Muscle of back (tissue), 3 donors: ENCODE measurements at regions not wholly inside any gene's neighbourhood (a gene's known extent, or its start where the extent isn't known, plus 50 kb on each side); places are given as distances from the start of the nearest gene placed in this dataset.
A peak's percentile ranks its signal among the peaks of the same experiment; 100 is the strongest.
"Not testable (repeated sequence)": the region's sequence is repeated elsewhere in the genome, so short reads cannot be mapped to it uniquely, and the experiment has no call there.

Experiments used
- DNase-seq, 3 donors: peaks; one replicate each; pipeline versions ENCODE4 v3.0.0 to v3.0.0-alpha.2; 2013

DNA sequence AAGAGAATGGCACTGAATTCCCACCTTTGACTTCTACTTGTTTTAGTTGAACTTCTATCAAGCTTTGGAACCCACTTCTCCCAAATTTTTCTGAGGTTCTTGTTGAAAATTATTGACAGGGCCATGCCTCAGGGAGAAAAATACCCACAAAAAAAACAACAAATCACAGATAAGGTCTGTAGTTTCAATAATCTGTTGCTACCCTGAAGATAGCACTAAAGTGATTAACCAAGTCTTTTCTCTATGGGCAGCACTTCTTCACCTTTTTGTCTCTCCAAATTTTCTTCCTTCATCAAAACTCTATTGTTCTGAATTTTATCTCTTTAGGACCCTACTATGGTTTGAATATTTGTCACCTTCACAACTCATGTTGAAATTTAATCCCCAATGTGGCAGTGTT lies 154.3 kb upstream of the FGF10 start:
- no peak for DNase-seq

DNA sequence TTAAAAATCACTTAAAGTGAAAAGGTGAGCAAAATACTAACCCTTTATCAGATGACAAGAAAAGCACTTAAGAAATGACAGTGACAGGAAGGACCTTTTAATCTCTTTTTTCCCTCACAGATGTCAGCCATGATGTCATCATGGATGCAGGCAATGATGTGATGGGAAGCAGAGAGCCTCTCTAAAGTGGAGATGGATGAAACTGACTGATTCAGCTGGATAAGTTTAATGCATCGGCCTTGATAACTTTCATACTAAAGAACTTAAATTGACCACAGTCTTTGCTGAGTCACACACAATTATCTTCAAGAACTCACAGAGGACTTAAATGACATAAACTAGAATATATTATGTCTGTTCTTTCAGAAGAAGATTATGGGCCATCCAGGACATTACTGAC lies 153.2 kb upstream of the FGF10 start:
- DNase-seq: no peak

DNA sequence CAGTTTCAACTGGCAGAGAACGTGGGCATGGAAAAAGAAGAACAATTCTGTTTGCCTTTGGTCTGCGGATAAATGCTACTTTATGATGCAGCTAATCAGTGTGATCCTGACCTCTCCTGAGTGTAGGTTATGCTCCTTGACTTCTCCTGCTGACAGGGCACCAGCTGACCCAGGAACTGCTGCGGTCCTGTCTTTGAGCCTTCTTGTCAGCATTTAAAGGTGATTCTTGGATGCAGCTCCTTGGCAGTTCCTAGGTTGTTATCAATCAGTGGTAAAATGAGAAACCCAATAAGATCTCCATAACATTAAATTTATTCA lies 150.3 kb upstream of the FGF10 start:
- DNase-seq: no peak

DNA sequence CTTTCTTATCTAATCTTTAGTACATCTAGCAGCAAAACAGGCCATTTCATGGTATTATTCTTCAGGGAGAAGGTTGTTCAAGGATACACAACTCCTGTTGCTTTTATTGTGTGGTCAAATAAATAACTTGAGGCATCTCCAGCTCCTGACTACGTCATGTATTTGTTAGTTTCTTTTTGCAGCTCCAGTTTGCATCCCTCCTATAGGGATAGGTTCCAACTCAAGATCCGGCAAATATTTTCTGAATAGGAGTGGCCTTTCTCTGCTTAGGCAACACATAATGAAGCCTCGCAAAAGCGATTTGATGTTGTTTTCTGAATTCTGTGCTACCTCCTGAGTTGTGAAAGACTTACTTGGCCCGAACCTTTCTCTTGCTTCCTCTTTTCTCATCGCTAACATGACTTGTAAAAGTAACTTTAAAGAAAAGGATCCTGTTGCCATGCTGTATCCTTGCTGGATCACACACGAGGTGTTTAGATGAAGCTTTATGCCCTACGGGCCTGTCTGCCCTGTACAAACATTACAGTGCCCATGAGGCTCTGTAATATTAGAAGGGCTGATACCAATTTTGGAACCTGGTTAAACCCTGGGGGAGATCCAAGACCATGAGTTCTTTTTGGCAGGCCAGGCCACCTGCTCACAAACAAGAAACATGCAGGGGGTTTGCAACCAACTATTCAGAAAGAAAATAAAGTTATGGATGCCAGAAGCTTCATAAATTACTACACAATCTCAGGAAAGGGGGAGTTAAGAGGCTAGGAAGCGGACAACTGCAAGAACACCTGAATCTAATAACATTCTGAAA lies 149.8 kb upstream of the FGF10 start:
- DNase-seq: peak in 2 of 3 donors; percentile 28 to 49

DNA sequence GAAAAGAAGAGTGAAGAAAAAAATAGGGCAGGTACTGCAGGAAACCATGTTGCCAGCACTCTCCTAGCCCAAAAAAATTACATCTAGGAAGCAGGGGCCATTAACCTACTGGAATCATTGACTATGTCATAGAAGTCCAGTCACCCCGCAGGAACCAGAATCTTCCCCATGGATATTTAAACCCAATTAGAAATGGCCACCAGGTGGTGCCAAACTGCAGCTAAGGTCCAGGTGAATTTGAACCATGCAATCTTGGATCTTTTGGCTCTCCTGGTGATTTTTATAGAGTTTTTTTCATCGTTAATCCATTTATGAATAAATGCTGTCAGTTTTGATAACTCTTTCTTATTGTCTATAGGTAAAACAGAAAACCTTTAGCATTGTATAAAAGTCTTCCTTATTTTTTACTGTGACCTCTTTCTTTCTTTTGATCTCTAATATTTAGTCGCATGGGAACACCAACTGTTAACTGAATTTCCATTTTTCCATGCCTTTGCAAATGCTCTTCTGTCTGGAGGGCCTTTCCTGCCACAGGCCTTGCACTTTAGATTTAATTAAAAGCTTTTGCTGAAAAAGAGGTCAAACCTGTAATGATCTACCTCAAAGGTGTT lies 147.5 kb upstream of the FGF10 start:
- no peak for DNase-seq

DNA sequence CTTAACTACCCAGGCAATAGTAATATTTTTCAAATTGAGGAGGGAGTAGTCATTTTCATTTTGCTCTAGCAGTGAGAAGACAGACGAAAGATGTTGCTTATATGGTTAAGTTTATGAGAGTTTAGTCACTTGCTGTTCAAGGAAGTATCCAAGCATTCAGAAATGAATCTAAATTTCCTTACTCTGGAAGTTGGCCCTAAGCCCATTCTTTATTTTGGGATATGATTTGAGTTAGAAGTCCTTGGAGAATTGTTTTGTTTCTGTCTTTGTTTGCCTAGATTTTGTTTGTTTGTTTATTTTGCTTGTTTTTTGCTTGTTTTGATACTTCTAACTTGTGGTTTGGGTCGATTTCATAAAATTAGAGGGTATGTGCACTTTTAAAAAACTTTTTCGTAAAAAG lies 146.4 kb upstream of the FGF10 start:
- peak in 2 of 3 donors; percentile 27 to 43 for DNase-seq

DNA sequence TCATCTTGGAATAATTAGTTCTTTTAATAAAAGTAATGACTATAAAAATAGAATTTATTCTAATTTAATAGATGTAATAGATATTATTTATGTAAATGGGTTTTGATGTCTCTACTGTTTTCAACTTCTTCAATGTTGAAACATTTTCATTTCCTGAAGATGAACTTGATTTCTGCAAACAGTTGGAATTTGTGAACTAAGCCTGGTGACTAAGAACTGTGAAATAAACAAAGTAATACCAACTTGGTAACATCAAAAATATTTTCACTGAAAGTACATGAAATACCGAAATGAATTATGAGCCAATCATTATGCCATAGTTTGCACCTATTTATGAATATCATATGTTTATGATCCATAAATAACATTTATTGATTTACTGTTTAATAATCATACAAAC lies 143.8 kb upstream of the FGF10 start:
- no peak for DNase-seq

DNA sequence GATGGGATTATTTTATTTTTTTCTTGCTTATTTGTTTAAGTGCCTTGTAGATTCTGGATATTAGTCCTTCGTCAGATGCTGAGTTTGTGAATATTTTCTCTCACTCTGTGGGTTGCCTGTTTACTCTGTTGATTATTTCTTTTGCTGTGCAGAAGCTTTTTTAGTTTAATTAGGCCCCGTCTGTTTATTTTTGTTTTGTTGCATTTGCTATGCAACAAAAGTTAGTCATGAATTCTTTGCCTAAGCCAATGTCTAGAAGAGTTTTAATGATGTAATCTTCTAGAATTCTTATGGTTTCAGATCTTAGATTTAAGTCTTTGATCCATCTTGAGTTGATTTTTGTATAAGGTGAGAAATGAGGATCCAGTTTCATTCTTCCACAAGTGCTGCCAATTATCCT lies 142.5 kb upstream of the FGF10 start:
- not testable (repeated sequence) for DNase-seq

DNA sequence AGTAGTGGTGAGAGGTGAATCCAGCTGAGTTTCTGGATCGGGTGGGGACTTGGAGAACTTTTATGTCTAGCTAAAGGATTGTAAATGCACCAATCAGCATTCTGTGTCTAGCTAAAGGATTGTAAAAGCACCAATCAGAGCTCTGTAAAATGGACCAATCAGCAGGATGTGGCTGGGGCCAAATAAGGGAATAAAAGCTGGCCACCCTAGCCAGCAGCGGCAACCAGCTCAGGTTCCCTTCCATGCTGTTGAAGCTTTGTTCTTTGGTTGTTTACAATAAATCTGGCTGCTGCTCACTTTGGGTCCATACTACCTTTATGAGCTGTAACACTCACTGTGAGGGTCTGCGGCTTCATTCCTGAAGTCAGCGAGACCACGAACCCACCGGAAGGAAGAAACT lies 141.6 kb upstream of the FGF10 start:
- not testable (repeated sequence) for DNase-seq

DNA sequence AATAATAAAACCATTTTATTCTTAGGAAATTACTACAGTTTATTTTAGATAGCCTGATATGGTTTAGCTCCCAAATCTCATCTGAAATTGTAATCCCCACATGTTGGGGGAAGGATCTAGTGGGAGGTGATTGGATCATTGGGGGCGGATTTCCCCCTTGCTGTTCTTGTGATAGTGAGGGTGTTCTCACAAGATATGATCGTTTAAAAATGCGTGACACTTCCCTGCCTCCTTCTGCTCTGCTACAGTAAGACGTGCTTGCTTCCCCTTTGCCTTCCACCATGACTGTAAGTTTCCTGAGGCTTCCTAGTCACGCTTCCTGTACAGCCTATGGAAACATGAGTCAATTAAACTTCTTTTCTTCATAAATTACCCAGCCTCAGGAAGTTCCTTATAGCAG lies 122.4 kb upstream of the FGF10 start:
- no peak for DNase-seq

DNA sequence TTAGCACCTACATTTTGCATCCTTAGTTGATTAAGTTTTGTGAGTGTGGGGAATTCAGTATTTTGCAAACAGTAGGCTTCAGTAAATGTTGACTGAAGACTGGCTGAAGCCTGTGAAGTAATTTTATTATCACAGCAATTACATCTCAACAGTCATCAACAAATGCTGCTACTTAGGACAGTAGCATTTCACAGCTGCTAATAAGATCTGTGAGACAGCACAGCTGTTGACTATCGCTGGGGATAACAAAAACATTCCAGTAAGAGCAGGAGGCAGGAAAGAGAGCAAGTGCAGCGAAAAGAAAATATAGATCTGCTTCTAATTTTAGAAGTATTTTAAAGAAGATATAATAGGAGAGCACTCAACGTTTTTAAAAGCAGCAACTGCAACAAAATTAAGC lies 117.3 kb upstream of the FGF10 start:
- DNase-seq: no peak

DNA sequence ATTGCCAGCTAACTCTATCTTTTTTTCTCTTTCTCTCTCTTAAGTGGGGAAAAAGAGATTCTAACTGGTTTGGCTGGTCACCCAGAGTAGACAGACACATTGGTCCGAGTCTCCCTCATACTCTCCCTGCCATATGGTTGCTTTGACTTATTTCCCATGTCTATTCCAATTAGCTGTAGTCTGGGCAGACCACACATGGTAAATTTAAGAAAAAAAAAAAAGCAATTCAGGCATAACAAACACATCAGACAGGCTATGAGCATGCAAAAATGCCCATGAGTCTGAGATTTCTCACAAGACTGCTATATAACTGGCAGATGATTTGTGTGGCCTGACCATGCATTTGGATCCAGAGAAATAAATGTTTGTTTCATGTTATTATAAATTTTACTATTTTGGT lies 110.2 kb upstream of the FGF10 start:
- DNase-seq: no peak

DNA sequence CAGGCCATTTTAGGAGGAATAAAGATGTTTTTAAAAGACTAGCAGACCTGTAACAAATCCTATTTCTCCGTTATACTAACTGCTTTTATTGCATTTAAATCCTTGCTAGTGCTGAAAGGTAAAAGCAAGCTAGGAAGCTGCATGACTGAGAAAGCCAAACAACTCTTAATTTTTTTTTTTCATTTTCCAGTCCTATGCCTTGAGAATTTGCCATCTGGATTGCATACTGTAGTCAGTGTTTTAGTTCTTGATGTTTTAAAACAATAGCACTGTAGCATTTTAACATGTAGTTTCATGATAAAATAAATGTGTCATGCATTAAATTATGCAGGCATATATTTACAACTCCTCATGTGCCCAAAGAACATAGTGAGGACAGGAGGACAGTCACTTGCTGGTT lies 108.4 kb upstream of the FGF10 start:
- peak in 2 of 3 donors; percentile 19 to 41 for DNase-seq

DNA sequence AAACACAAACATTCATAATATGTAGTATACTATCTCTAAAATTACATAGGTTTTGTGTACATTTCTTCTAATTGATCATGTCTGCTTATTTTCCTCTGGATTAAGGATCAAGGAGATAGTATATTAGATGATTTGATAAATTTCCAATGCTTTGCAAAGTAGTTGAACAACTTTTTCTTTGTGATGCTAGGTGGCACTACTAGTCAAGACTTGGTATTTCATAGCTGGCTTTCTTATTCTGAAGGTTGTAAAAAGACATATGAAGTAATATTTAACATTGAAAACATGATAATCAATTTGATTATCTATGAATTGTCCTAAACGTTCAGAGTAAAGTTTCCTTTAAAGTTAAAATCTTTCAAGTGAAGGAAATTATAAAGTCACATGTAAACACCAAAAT lies 106.1 kb upstream of the FGF10 start:
- no peak for DNase-seq

DNA sequence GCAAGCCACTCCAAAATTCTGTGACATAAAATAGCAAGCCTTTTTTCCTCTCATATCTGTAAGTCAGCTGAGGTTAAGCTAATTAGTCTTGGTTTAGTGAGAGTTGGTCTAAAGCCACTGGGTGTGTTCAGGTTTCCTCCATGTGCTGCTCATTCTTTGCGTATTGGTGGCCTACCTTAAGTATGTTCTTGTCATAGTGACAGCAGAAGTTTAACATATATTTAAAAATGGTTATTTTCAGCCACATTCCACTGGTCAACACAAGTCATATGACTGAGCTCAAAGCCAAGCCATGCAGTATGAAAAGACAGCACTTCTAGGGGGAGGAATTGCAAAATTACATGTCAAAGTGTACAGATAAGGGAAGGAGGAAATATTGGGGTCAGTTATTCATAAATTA lies 100.5 kb upstream of the FGF10 start:
- DNase-seq: no peak

DNA sequence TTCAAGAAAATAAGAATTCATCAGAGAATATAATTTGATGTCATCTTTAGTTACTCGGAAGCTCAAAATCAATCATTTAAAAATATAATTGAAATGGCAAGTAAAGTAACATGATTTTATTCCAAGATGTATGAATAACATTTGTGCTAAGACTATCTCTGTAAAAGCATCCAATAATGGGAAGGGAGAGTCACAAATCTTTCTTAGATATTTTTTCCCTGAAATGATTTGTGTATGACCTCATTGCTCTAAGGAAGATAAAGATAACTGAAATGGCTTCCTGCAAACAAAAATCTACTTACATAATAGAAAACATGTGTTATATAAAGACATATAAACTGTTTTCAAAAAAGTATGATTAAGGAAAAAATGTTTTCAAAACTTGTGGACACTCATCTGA lies 97.4 kb upstream of the FGF10 start:
- DNase-seq: peak; percentile 21 to 53 (median 21)

DNA sequence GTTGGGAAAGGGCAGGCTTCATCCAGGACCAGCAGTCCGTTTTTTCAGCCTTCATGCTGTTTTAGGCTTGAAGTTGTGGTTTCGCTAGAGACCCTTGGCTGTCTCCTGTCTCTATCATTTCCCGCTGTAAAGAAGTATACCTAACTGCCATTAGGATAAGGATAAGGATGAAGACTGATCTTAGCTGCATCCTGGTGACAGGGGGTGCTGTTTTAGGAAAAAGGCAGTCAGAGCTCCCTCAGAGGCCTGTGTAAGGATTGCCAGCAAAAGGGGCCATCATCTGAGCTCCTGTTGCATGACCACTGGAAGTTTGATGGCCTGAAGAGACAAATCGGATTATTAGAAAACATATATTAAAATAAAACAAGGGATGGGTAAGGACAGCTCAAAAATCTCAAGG lies 64.8 kb upstream of the FGF10 start:
- no peak for DNase-seq

DNA sequence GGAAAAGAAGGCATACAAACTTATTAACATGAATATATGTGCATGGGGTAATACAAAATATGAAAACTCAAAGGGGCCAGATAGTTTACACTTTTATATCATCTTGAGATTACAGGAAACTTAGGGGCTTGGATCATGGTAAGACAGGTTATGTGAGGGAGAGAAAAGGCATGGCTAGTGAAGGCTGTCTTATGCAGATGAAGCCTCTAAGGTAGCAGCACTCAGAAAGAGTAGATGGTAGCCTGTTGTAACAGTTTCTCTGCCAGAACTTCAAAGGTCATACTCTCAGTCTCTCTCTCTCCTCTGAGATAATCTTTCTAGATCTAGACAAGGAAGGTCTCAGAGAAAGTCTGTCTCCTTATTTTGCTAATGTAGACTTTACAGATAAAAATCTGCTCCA lies 57.2 kb upstream of the FGF10 start:
- no peak for DNase-seq

DNA sequence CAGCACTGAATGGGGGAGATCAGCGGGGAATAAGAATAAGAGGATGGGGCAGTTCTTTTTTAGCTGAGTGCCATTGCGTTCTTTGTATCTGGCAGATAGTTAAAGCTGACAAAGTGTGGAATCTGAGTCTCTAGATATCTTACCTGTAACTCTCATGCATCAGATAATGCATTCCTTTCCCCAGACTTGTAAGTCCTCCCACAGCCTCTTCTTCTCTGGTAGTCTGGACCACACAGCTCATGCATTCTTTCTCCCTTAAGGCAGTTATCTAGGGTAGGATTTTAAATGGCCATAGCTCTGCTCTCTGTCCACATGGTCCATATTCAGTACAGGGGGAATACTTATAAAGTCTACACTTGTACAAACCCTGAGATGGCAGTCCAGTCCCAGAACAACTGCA lies 54.0 kb upstream of the FGF10 start:
- DNase-seq: no peak

DNA sequence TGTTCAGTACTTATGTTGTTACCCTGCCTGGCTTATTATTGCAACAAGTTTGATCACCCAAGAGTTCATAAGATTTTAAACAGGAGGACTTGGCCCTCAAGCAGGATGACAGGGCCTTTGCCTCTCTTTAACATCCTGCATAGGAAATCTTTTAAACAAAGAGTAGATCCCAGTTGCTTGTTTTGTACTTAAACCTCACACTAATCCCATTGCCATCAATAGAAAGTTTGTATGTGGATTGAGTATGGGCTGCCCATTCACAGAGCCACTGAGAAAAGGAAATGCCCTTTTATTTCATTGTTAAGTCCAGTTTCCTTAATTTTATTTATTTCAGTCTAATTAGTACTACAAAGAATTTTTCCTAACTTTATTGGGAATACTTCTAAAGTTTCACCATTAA lies 52.2 kb upstream of the FGF10 start:
- no peak for DNase-seq

DNA sequence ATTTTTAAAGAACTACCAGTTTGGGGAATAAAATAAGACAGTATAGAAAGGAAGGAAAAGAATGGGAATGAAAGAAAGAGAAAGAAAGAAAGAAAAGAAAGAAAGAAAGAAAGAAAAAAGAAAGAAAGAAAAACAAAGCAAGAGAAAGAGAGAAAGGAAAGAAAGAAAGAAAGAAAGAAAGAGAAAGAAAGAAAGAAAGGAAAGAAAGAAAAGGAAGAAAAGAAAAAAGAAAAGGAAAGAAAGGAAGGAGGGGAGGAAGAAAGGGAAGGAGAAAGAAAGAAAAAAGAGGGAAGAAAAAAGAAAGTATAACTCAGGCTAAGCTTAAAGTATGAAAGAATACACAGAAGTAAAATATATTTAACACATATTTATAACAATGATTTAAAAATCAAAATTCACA lies 51.0 kb upstream of the FGF10 start:
- no peak for DNase-seq
